T-helper 2 cell treated with Interferon-gamma antibody and Interleukin-4, amounts not matched to agents 5 μg/mL and 100 μg/mL, for 36 hours (primary cell): ENCODE measurements at regions not wholly inside any gene's neighbourhood (a gene's known extent, or its start where the extent isn't known, plus 50 kb on each side); places are given as distances from the start of the nearest gene placed in this dataset.

Experiments
- DNase-seq: peaks from one replicate; pipeline ENCODE4 v3.0.0; 2021; ENCODE audit warnings: low spot score
- H3K27ac Mint-ChIP-seq: one replicate; pipeline ENCODE4 v1.8.0; 2021; ENCODE audit warnings: mild to moderate bottlenecking, mixed read lengths
- H3K27me3 Mint-ChIP-seq: one replicate; pipeline ENCODE4 v1.8.0; 2021; ENCODE audit warnings: low read depth, mixed read lengths
- H3K36me3 Mint-ChIP-seq: one replicate; pipeline ENCODE4 v1.8.0; 2021; ENCODE audit warnings: low read depth, mixed read lengths
- H3K4me1 Mint-ChIP-seq: one replicate; pipeline ENCODE4 v1.8.0; 2021; ENCODE audit warnings: low read depth, mixed read lengths
- H3K4me3 Mint-ChIP-seq: one replicate; pipeline ENCODE4 v1.8.0; 2022; ENCODE audit warnings: mild to moderate bottlenecking, moderate library complexity, mixed read lengths
- H3K9me3 Mint-ChIP-seq: one replicate; pipeline ENCODE4 v1.8.0; 2021; ENCODE audit warnings: mixed read lengths

DNA sequence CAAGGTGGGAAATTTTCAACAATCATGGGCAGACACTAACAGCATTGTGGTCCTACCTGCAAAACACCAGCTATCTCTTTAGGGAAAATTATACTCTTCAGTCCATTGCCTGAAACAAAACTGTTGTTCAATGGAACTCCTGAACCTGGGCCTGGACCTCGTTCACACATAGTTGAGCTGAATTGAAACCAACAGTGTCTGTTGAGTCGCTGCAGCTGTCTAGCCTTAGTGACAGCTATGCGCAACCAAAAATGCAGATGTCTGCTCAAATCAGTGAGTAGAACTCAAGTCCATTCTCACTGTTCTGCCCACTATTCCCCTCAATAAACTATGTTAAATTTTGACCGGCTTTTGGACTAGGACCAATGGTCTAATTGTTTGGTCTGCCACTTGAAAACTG is 286.2 kb downstream of the TFAP2A start:
- H3K27me3 Mint-ChIP-seq = no peaks in the 10 kb centered on the region
- H3K4me3 Mint-ChIP-seq = no peak overlapping the region
- no peaks in the 10 kb centered on the region for H3K36me3 Mint-ChIP-seq
- no peaks in the 10 kb centered on the region for H3K9me3 Mint-ChIP-seq
- no peak for DNase-seq
- H3K27ac Mint-ChIP-seq = no peak overlapping the region
- no peaks in the 10 kb centered on the region for H3K4me1 Mint-ChIP-seq

- Mint-ChIP-seq H3K9me3 (no peaks in the 10 kb centered on the region), H3K27ac (no peak overlapping the region), H3K4me1 (no peaks in the 10 kb centered on the region), H3K27me3 (no peaks in the 10 kb centered on the region), H3K36me3 (no peaks in the 10 kb centered on the region), H3K4me3 (no peak overlapping the region)
- no peak for DNase-seq
Measured at GRCh38 chr6:10122164-10122563, 292.7 kb downstream of the TFAP2A start.

GRCh38 chr6:10112871-10113549 is 301.9 kb downstream of the TFAP2A start:
- no peak overlapping the region for H3K27ac Mint-ChIP-seq
- DNase-seq = no peak
- no peaks in the 10 kb centered on the region for H3K9me3 Mint-ChIP-seq
- H3K4me1 Mint-ChIP-seq = no peaks in the 10 kb centered on the region
- no peak overlapping the region for H3K4me3 Mint-ChIP-seq
- H3K27me3 Mint-ChIP-seq = peaks cover 9% of the 10 kb centered on the region
- H3K36me3 Mint-ChIP-seq = no peaks in the 10 kb centered on the region

DNA sequence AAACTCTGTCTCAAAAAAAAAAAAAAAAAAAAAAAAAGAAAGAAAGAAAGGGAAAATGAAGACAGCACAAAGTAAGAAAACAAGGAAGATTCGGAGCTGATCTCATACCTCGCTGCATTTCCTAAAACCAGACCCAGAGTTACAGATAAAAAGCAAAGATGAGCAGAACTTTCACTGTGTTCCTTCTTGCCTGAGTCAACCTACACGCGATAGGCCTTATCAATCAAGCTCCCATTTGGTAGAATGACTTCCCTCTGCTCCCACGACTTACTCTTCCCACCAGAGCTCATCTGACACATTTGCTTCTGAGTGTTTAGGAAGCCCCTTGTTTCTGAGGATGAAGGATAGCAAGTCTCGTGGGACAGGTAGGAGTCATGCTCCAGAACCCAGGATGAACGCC is 302.9 kb downstream of the TFAP2A start:
- H3K27me3 Mint-ChIP-seq = peaks cover 9% of the 10 kb centered on the region
- no peak overlapping the region for H3K4me3 Mint-ChIP-seq
- no peak overlapping the region for H3K27ac Mint-ChIP-seq
- H3K4me1 Mint-ChIP-seq = no peaks in the 10 kb centered on the region
- H3K9me3 Mint-ChIP-seq = no peaks in the 10 kb centered on the region
- H3K36me3 Mint-ChIP-seq = no peaks in the 10 kb centered on the region
- no peak for DNase-seq

DNA sequence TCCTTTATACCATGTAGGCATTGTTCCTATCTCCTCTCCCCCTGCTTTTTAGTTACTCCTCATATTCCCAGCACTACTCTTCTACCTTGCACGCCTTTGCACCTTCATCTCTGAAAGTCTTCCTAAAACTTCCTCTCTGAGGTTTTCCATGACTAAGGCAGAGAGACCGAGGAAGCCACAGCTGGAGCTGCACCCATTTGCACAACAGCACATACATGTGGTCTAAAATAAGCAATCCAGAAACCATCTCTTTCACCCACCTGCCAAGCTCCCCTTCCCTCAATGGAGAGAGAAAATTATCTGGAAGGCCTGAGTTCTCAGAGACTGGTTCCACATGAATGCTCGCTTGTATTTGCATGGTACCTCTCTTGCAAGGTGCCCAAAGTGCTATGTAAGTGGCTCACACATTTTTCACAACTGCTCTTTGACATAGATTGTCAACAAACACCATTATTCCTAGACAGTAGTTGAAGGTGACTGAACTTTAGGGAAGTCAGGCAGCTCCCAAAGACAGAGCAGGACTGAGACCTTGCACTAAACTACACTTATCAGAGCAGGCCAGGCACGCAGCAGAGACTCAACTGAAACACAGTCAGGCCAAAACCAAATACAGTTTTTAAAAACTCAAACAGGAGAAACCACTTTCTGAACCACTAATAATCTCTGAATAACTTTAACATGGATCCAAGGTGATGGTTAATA is 313.2 kb downstream of the TFAP2A start:
- Mint-ChIP-seq H3K27ac (no peak overlapping the region), H3K4me3 (no peak overlapping the region), H3K9me3 (no peaks in the 10 kb centered on the region), H3K36me3 (no peaks in the 10 kb centered on the region), H3K27me3 (peaks cover 5% of the 10 kb centered on the region), H3K4me1 (no peaks in the 10 kb centered on the region)
- no peak for DNase-seq

GRCh38 chr6:10099529-10100140 is 315.2 kb downstream of the TFAP2A start:
- Mint-ChIP-seq H3K9me3 (peaks cover 6% of the 10 kb centered on the region), H3K4me1 (no peaks in the 10 kb centered on the region), H3K27ac (no peak overlapping the region), H3K36me3 (no peaks in the 10 kb centered on the region), H3K27me3 (peaks cover 5% of the 10 kb centered on the region), H3K4me3 (no peak overlapping the region)
- DNase-seq = no peak

DNA sequence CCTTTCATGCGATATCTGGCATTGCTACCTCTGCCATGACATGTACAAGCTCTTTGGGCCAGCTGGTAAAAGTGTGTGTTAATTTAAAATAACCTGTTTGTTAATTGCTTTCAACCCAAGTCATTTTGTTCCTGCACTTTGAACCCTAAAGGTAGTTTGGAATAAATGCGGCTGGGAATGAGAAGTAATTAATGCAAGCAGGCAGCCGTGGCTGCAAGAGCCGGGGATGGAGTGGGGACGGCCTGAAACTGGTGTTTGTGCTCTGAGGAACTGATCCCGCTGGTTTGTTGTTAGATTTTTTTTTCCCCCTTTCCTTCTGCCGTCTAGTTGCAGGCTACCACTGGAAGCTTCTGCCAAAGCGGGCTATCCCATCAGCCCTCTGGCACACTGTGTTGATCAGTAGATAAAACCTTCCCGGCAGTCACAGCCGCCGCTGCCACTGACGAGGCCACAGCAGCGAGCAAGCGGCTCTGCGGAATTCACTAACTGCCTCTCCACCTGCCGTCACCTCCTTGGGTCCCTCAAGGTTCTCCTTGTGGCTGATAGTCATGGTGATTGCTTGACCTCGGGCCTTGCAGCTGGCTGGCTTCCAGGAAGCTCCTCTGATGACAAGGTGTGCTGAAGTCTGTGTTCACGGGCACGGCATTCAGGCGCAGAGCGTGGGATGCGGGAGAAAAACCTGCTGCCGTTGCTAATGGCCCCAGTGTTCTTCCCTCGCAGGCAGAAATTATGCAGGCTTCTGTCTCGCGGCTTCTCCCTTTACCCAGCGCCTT is 315.9 kb downstream of the TFAP2A start:
- H3K36me3 Mint-ChIP-seq = no peaks in the 10 kb centered on the region
- H3K4me3 Mint-ChIP-seq = no peak overlapping the region
- DNase-seq = no peak
- no peaks in the 10 kb centered on the region for H3K4me1 Mint-ChIP-seq
- H3K9me3 Mint-ChIP-seq = peaks cover 11% of the 10 kb centered on the region
- H3K27ac Mint-ChIP-seq = no peak overlapping the region
- H3K27me3 Mint-ChIP-seq = peaks cover 5% of the 10 kb centered on the region

- Mint-ChIP-seq H3K36me3 (no peaks in the 10 kb centered on the region), H3K9me3 (peaks cover 17% of the 10 kb centered on the region), H3K27me3 (no peaks in the 10 kb centered on the region), H3K27ac (no peak overlapping the region), H3K4me3 (no peak overlapping the region), H3K4me1 (no peaks in the 10 kb centered on the region)
- DNase-seq = no peak
Measured at GRCh38 chr6:10093282-10093681, 321.6 kb downstream of the TFAP2A start.

- no peaks in the 10 kb centered on the region for H3K27me3 Mint-ChIP-seq
- H3K36me3 Mint-ChIP-seq = no peaks in the 10 kb centered on the region
- H3K4me3 Mint-ChIP-seq = no peak overlapping the region
- H3K27ac Mint-ChIP-seq = no peak overlapping the region
- DNase-seq = no peak
- no peaks in the 10 kb centered on the region for H3K9me3 Mint-ChIP-seq
- no peaks in the 10 kb centered on the region for H3K4me1 Mint-ChIP-seq
Measured at GRCh38 chr6:10084111-10084986, 330.5 kb downstream of the TFAP2A start.

DNA sequence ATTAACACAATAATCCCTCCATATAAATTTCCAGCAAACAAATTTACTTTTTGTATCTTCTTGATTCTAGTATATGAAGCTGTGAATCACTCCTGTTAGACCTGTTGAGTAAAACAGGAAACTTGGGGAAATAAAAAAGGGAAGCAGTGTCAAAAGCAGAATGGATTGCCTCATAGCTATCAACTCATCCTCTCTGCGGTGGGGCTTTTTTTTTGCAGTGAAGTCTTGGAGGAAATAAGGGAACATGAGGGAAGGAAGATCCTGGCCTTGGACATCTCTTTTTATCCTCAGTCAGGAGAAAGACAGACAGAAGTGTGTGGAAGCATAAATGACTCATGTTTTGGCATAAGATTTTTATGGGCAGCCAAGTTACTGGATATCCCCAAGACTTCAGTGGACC is 332.5 kb downstream of the TFAP2A start:
- Mint-ChIP-seq H3K36me3 (no peaks in the 10 kb centered on the region), H3K27me3 (no peaks in the 10 kb centered on the region), H3K4me3 (no peak overlapping the region), H3K4me1 (no peaks in the 10 kb centered on the region), H3K27ac (no peak overlapping the region), H3K9me3 (no peaks in the 10 kb centered on the region)
- no peak for DNase-seq

GRCh38 chr6:10081957-10082356 is 332.9 kb downstream of the TFAP2A start:
- H3K36me3 Mint-ChIP-seq = no peaks in the 10 kb centered on the region
- H3K27ac Mint-ChIP-seq = no peak overlapping the region
- H3K27me3 Mint-ChIP-seq = no peaks in the 10 kb centered on the region
- DNase-seq = no peak
- no peaks in the 10 kb centered on the region for H3K9me3 Mint-ChIP-seq
- no peak overlapping the region for H3K4me3 Mint-ChIP-seq
- no peaks in the 10 kb centered on the region for H3K4me1 Mint-ChIP-seq

GRCh38 chr6:10081075-10081474 is 333.8 kb downstream of the TFAP2A start:
- H3K27me3 Mint-ChIP-seq = no peaks in the 10 kb centered on the region
- no peaks in the 10 kb centered on the region for H3K36me3 Mint-ChIP-seq
- no peak overlapping the region for H3K27ac Mint-ChIP-seq
- H3K9me3 Mint-ChIP-seq = no peaks in the 10 kb centered on the region
- no peak for DNase-seq
- H3K4me3 Mint-ChIP-seq = no peak overlapping the region
- no peaks in the 10 kb centered on the region for H3K4me1 Mint-ChIP-seq

DNA sequence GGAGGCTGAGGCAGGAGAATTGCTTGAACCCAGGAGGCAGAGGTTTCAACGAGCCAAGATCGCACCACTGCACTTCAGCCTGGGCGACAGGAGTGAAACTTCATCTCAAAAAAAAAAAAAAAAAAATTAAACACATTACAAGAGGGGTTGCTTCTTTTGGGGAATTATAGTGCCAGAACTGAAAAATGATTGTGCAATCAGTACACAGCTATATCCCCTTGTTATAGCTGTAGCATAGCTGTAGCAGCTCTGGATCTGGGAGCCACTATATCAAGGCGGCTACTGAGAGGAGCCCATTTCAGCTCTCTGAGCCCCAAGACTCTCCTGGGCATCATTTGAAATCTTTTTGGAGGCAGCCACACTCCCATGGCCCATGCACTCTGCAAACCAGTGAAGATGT is 334.3 kb downstream of the TFAP2A start:
- Mint-ChIP-seq H3K27ac (no peak overlapping the region), H3K9me3 (no peaks in the 10 kb centered on the region), H3K4me3 (no peak overlapping the region), H3K36me3 (no peaks in the 10 kb centered on the region), H3K27me3 (no peaks in the 10 kb centered on the region), H3K4me1 (no peaks in the 10 kb centered on the region)
- no peak for DNase-seq
